NT2/D1 (cell line): ENCODE measurements at regions not wholly inside any gene's neighbourhood (a gene's known extent, or its start where the extent isn't known, plus 50 kb on each side); places are given as distances from the start of the nearest gene placed in this dataset.

Experiments used
- DNase-seq: peaks from one replicate; pipeline ENCODE4 v3.0.0-alpha.2; 2011; ENCODE audit warnings: low read depth, low spot score
- H3K27me3 ChIP-seq: 2 replicates; pipeline ENCODE4 v1.6.0; 2011; ENCODE audit warnings: mild to moderate bottlenecking; ENCODE audit not compliant: insufficient read length, insufficient read depth
- H3K36me3 ChIP-seq: 2 replicates; pipeline ENCODE4 v1.6.1; 2011; ENCODE audit warnings: mild to moderate bottlenecking, low read length, mixed read lengths; ENCODE audit not compliant: insufficient read depth, insufficient read length
- H3K4me1 ChIP-seq: 2 replicates; pipeline ENCODE4 v1.5.1; 2011; ENCODE audit not compliant: insufficient read depth, insufficient read length
- H3K4me3 ChIP-seq: 2 replicates; pipeline ENCODE4 v1.5.1; 2011; ENCODE audit warnings: low read depth; ENCODE audit not compliant: insufficient read length
- H3K9ac ChIP-seq: 2 replicates; pipeline ENCODE4 v1.6.0; 2011; ENCODE audit warnings: low read depth; ENCODE audit not compliant: insufficient read length
- H3K9me3 ChIP-seq: 2 replicates; pipeline ENCODE4 v1.5.1; 2011; ENCODE audit warnings: mild to moderate bottlenecking, low read length; ENCODE audit not compliant: insufficient read depth
- SUZ12 ChIP-seq: IDR thresholded peaks from 2 replicates; pipeline ENCODE4 v1.6.1; 2011; ENCODE audit not compliant: insufficient read length, insufficient read depth; ENCODE audit errors: extremely low read depth
- YY1 ChIP-seq: IDR thresholded peaks from 2 replicates; pipeline ENCODE4 v1.6.1; 2011; ENCODE audit not compliant: insufficient read length, insufficient read depth
- ZNF274 ChIP-seq: IDR thresholded peaks from 2 replicates; pipeline ENCODE4 v1.6.1; 2011; ENCODE audit warnings: mild to moderate bottlenecking, low read depth, low read length

- Histone ChIP-seq H3K4me3 (no peak overlapping the region), H3K36me3 (no peaks in the 10 kb centered on the region), H3K9ac (no peak overlapping the region), H3K9me3 (no peaks in the 10 kb centered on the region), H3K27me3 (no peaks in the 10 kb centered on the region), H3K4me1 (no peaks in the 10 kb centered on the region)
- no peak for DNase-seq
- no peak for TF ChIP-seq ZNF274
- no peak for TF ChIP-seq SUZ12
- TF ChIP-seq YY1, result no peak
Observed at GRCh38 chr11:100574894-100575769, 112.0 kb upstream of the ARHGAP42 start.

GRCh38 chr11:100575860-100576717, 111.0 kb upstream of the ARHGAP42 start:
- Histone ChIP-seq H3K9ac (no peak overlapping the region), H3K4me1 (no peaks in the 10 kb centered on the region), H3K36me3 (no peaks in the 10 kb centered on the region), H3K27me3 (no peaks in the 10 kb centered on the region), H3K4me3 (no peak overlapping the region), H3K9me3 (no peaks in the 10 kb centered on the region)
- TF ChIP-seq ZNF274, result no peak
- no peak for TF ChIP-seq YY1
- TF ChIP-seq SUZ12, result no peak
- peak; percentile 30 for DNase-seq

GRCh38 chr11:100576718-100577021, 110.4 kb upstream of the ARHGAP42 start:
- no peaks in the 10 kb centered on the region for H3K27me3 ChIP-seq
- no peaks in the 10 kb centered on the region for H3K9me3 ChIP-seq
- TF ChIP-seq SUZ12 (no peak), YY1 (no peak), ZNF274 (no peak)
- H3K4me1 ChIP-seq, result no peaks in the 10 kb centered on the region
- no peak for DNase-seq
- H3K4me3 ChIP-seq, result no peak overlapping the region
- H3K9ac ChIP-seq, result no peak overlapping the region
- no peaks in the 10 kb centered on the region for H3K36me3 ChIP-seq

- H3K9me3 ChIP-seq, result no peaks in the 10 kb centered on the region
- no peak overlapping the region for H3K4me3 ChIP-seq
- H3K4me1 ChIP-seq, result no peaks in the 10 kb centered on the region
- no peaks in the 10 kb centered on the region for H3K36me3 ChIP-seq
- no peaks in the 10 kb centered on the region for H3K27me3 ChIP-seq
- TF ChIP-seq YY1 (no peak), SUZ12 (no peak), ZNF274 (no peak)
- DNase-seq, result peak; percentile 25
- no peak overlapping the region for H3K9ac ChIP-seq
Observed at GRCh38 chr11:100578831-100579311, 108.2 kb upstream of the ARHGAP42 start.

- no peaks in the 10 kb centered on the region for H3K4me1 ChIP-seq
- no peaks in the 10 kb centered on the region for H3K27me3 ChIP-seq
- DNase-seq, result no peak
- H3K9me3 ChIP-seq, result no peaks in the 10 kb centered on the region
- H3K4me3 ChIP-seq, result no peak overlapping the region
- TF ChIP-seq SUZ12 (no peak), ZNF274 (no peak), YY1 (no peak)
- H3K9ac ChIP-seq, result no peak overlapping the region
- no peaks in the 10 kb centered on the region for H3K36me3 ChIP-seq
Observed at GRCh38 chr11:100581318-100581717, 105.8 kb upstream of the ARHGAP42 start.

GRCh38 chr11:100584201-100584985, 102.7 kb upstream of the ARHGAP42 start:
- Histone ChIP-seq H3K9ac (no peak overlapping the region), H3K4me3 (no peak overlapping the region), H3K36me3 (no peaks in the 10 kb centered on the region), H3K4me1 (no peaks in the 10 kb centered on the region), H3K27me3 (no peaks in the 10 kb centered on the region), H3K9me3 (no peaks in the 10 kb centered on the region)
- no peak for TF ChIP-seq SUZ12
- TF ChIP-seq YY1, result no peak
- no peak for TF ChIP-seq ZNF274
- DNase-seq, result no peak

- no peak for DNase-seq
- no peaks in the 10 kb centered on the region for H3K4me1 ChIP-seq
Observed at GRCh38 chr11:100585728-100586127, 101.4 kb upstream of the ARHGAP42 start.

More at GRCh38 chr11:100585728-100586127, 101.4 kb upstream of the ARHGAP42 start:
- TF ChIP-seq ZNF274, result no peak
- no peak for TF ChIP-seq YY1
- no peak for TF ChIP-seq SUZ12
- Histone ChIP-seq H3K27me3 (no peaks in the 10 kb centered on the region), H3K4me3 (no peak overlapping the region), H3K36me3 (no peaks in the 10 kb centered on the region), H3K9me3 (no peaks in the 10 kb centered on the region), H3K9ac (no peak overlapping the region)
